HFF-Myc (cell line): ENCODE measurements at regions not wholly inside any gene's neighbourhood (a gene's known extent, or its start where the extent isn't known, plus 50 kb on each side); places are given as distances from the start of the nearest gene placed in this dataset.

Experiments
- DNase-seq: peaks from one replicate; pipeline ENCODE4 v3.0.0-alpha.2; 2011; ENCODE audit warnings: low read depth; ENCODE audit errors: extremely low read depth
- H3K4me3 ChIP-seq: replicated peaks from 2 replicates; pipeline ENCODE4 v1.5.1; 2011; ENCODE audit warnings: low read depth, mild to moderate bottlenecking, control low read depth, low read length
- TF ChIP-seq, protein P1 (sequence below): IDR thresholded peaks from 2 replicates; pipeline ENCODE4 v1.5.1; 2012; ENCODE audit warnings: mild to moderate bottlenecking, low read depth, low read length, control low read depth; ENCODE audit errors: missing control alignments

GRCh38 chr7:91771921-91772815, 108.3 kb downstream of the MTERF1 start:
- DNase-seq, result no peak
- TF ChIP-seq, protein P1, sequence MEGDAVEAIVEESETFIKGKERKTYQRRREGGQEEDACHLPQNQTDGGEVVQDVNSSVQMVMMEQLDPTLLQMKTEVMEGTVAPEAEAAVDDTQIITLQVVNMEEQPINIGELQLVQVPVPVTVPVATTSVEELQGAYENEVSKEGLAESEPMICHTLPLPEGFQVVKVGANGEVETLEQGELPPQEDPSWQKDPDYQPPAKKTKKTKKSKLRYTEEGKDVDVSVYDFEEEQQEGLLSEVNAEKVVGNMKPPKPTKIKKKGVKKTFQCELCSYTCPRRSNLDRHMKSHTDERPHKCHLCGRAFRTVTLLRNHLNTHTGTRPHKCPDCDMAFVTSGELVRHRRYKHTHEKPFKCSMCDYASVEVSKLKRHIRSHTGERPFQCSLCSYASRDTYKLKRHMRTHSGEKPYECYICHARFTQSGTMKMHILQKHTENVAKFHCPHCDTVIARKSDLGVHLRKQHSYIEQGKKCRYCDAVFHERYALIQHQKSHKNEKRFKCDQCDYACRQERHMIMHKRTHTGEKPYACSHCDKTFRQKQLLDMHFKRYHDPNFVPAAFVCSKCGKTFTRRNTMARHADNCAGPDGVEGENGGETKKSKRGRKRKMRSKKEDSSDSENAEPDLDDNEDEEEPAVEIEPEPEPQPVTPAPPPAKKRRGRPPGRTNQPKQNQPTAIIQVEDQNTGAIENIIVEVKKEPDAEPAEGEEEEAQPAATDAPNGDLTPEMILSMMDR, result no peak
- no peak overlapping the region for H3K4me3 ChIP-seq

- TF ChIP-seq, protein P1, result no peak
- H3K4me3 ChIP-seq, result no peak overlapping the region
- DNase-seq, result no peak
These were observed 104.3 kb downstream of the MTERF1 start for GRCh38 chr7:91776171-91776570.

DNA sequence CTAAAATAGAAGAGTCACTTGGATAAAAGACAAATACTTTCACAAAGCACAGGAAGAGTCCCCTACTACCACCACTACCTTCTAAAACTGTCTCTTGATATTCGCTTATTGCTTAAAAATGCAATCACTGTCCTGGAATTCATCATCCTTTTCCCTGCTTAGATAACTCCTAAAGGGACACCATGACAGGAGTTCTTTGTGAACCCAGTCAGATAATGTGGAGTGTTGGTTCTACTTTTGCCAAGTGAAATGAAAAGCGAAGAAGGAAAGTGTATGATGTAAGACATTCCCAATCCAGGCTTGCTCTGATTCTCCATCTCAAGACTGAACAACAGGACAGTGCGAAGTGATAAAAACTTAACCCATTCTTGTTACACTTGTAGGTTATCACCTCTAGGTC, 103.0 kb downstream of the MTERF1 start:
- H3K4me3 ChIP-seq, result no peak overlapping the region
- DNase-seq, result no peak
- TF ChIP-seq, protein P1, result no peak

- TF ChIP-seq, protein P1, result no peak
- DNase-seq, result no peak
- H3K4me3 ChIP-seq, result no peak overlapping the region
These were observed 102.1 kb downstream of the MTERF1 start for GRCh38 chr7:91778416-91778815.

GRCh38 chr7:91780521-91780920, 100.0 kb downstream of the MTERF1 start:
- TF ChIP-seq, protein P1, result no peak
- no peak overlapping the region for H3K4me3 ChIP-seq
- DNase-seq, result no peak

- TF ChIP-seq, protein P1, result peak; percentile 18
- DNase-seq, result peak; percentile 50
- H3K4me3 ChIP-seq, result no peak overlapping the region
These were observed 96.0 kb downstream of the MTERF1 start for GRCh38 chr7:91784469-91784868.
